WTC11 (cell line): ENCODE measurements at regions not wholly inside any gene's neighbourhood (a gene's known extent, or its start where the extent isn't known, plus 50 kb on each side); places are given as distances from the start of the nearest gene placed in this dataset.

Experiments
- ATAC-seq: fragments of 200-7000 bp; cut with Tn5 transposase; 2 replicates; pipeline ENCODE4 v1.10.0; 2021; ENCODE audit warnings: mild to moderate bottlenecking, moderate library complexity
- CTCF ChIA-PET: fragments of 300-600 bp; sonication (Branson Sonifier 250); formaldehyde crosslinking; loops from one replicate; lab custom pipeline; 2021; ENCODE audit warnings: antibody characterized with exemption; lab: Charles Lee
- POLR2A ChIA-PET: fragments of 350-600 bp; sonication (Branson Sonifier 250); formaldehyde crosslinking; loops from one replicate; lab custom pipeline; 2021; ENCODE audit warnings: antibody characterized with exemption; lab: Charles Lee
- DNase-seq: peaks from one replicate; pipeline ENCODE4 v3.0.0; 2021; ENCODE audit warnings: low spot score
- H3K27ac Mint-ChIP-seq: 2 replicates; pipeline ENCODE4 v1.8.0; 2021; ENCODE audit warnings: mixed read lengths
- H3K27me3 Mint-ChIP-seq: 2 replicates; pipeline ENCODE4 v1.8.0; 2021; ENCODE audit warnings: low read depth, mild to moderate bottlenecking, moderate library complexity, mixed read lengths
- H3K36me3 Mint-ChIP-seq: 2 replicates; pipeline ENCODE4 v1.8.0; 2021; ENCODE audit warnings: mixed read lengths
- H3K4me1 Mint-ChIP-seq: 2 replicates; pipeline ENCODE4 v1.8.0; 2022; ENCODE audit warnings: mixed read lengths
- H3K4me3 Mint-ChIP-seq: 2 replicates; pipeline ENCODE4 v1.8.0; 2021; ENCODE audit warnings: mild to moderate bottlenecking, moderate library complexity, mixed read lengths
- H3K9me3 Mint-ChIP-seq: 2 replicates; pipeline ENCODE4 v1.8.0; 2021; ENCODE audit warnings: mixed read lengths
- ATF6 ChIP-seq: sonication (generic); formaldehyde crosslinking; IDR thresholded peaks from 2 replicates; pipeline ENCODE4 v1.8.1; 2023; ENCODE audit warnings: mild to moderate bottlenecking, missing genetic modification reagents
- CBFB ChIP-seq: sonication (generic); formaldehyde crosslinking; IDR thresholded peaks from 2 replicates; pipeline ENCODE4 v1.8.1; 2022; ENCODE audit warnings: mild to moderate bottlenecking, low read depth, missing genetic modification reagents
- CDX4 ChIP-seq: fragments of 250-450 bp; sonication (Bioruptor Pico); IDR thresholded peaks from 2 replicates; pipeline ENCODE4 v1.9.0; 2021; ENCODE audit warnings: moderate library complexity, mild to moderate bottlenecking, inconsistent platforms, borderline replicate concordance
- CREM ChIP-seq: sonication (generic); formaldehyde crosslinking; IDR thresholded peaks from 2 replicates; pipeline ENCODE4 v1.8.1; 2022; ENCODE audit warnings: mild to moderate bottlenecking, missing genetic modification reagents, moderate library complexity
- CTCF ChIP-seq: fragments of 200-600 bp; IDR thresholded peaks from 2 replicates; pipeline ENCODE4 v1.8.0; 2022; ENCODE audit warnings: antibody characterized with exemption
- E2F1 ChIP-seq: sonication (generic); formaldehyde crosslinking; IDR thresholded peaks from 2 replicates; pipeline ENCODE4 v1.8.0; 2022; ENCODE audit warnings: mild to moderate bottlenecking, missing genetic modification reagents
- EMX1 ChIP-seq: fragments of 250-450 bp; sonication (Bioruptor Pico); IDR thresholded peaks from 2 replicates; pipeline ENCODE4 v1.8.0; 2021; ENCODE audit warnings: mild to moderate bottlenecking
- FOXK1 ChIP-seq: sonication (generic); formaldehyde crosslinking; IDR thresholded peaks from 2 replicates; pipeline ENCODE4 v1.8.0; 2022; ENCODE audit warnings: mild to moderate bottlenecking, moderate library complexity, missing genetic modification reagents
- GRHL2 ChIP-seq: fragments of 250-450 bp; sonication (Bioruptor Pico); IDR thresholded peaks from 2 replicates; pipeline ENCODE4 v1.8.0; 2022; ENCODE audit warnings: mild to moderate bottlenecking, moderate library complexity; ENCODE audit not compliant: insufficient replicate concordance, severe bottlenecking
- HMGA2 ChIP-seq: fragments of 250-450 bp; sonication (Bioruptor Pico); IDR thresholded peaks from 2 replicates; pipeline ENCODE4 v1.4.0; 2021; ENCODE audit warnings: mild to moderate bottlenecking, moderate library complexity
- JUN ChIP-seq: sonication (generic); formaldehyde crosslinking; IDR thresholded peaks from 2 replicates; pipeline ENCODE4 v1.8.0; 2023; ENCODE audit warnings: mild to moderate bottlenecking, missing genetic modification reagents
- MYBL2 ChIP-seq: sonication (generic); formaldehyde crosslinking; IDR thresholded peaks from 2 replicates; pipeline ENCODE4 v1.8.1; 2023; ENCODE audit warnings: mild to moderate bottlenecking, moderate library complexity, missing genetic modification reagents
- NFE2L1 ChIP-seq: sonication (generic); formaldehyde crosslinking; IDR thresholded peaks from 2 replicates; pipeline ENCODE4 v1.8.1; 2023; ENCODE audit warnings: missing genetic modification reagents
- NR1H2 ChIP-seq: sonication (generic); formaldehyde crosslinking; IDR thresholded peaks from 2 replicates; pipeline ENCODE4 v1.9.0; 2021; ENCODE audit warnings: mild to moderate bottlenecking, moderate library complexity, missing genetic modification reagents
- NR2C2 ChIP-seq: sonication (generic); formaldehyde crosslinking; IDR thresholded peaks from 2 replicates; pipeline ENCODE4 v1.8.0; 2022; ENCODE audit warnings: mild to moderate bottlenecking, missing genetic modification reagents
- NR3C1 ChIP-seq: sonication (generic); formaldehyde crosslinking; conservative IDR thresholded peaks from 2 replicates; pipeline ENCODE4 v1.8.1; 2023; ENCODE audit warnings: low read depth, mild to moderate bottlenecking, missing genetic modification reagents
- TEAD1 ChIP-seq: sonication (generic); formaldehyde crosslinking; IDR thresholded peaks from 2 replicates; pipeline ENCODE4 v1.8.0; 2022; ENCODE audit warnings: mild to moderate bottlenecking, missing genetic modification reagents
- TEAD4 ChIP-seq: sonication (generic); formaldehyde crosslinking; IDR thresholded peaks from 2 replicates; pipeline ENCODE4 v1.8.0; 2022; ENCODE audit warnings: mild to moderate bottlenecking, missing genetic modification reagents
- USF1 ChIP-seq: sonication (generic); formaldehyde crosslinking; IDR thresholded peaks from 2 replicates; pipeline ENCODE4 v1.8.0; 2022; ENCODE audit warnings: mild to moderate bottlenecking, missing genetic modification reagents
- ZBTB21 ChIP-seq: sonication (generic); formaldehyde crosslinking; IDR thresholded peaks from 2 replicates; pipeline ENCODE4 v1.8.1; 2023; ENCODE audit warnings: mild to moderate bottlenecking, missing genetic modification reagents, borderline replicate concordance
- ZNF232 ChIP-seq: sonication (generic); formaldehyde crosslinking; IDR thresholded peaks from 2 replicates; pipeline ENCODE4 v1.8.0; 2022; ENCODE audit warnings: mild to moderate bottlenecking, missing genetic modification reagents
- ZNF671 ChIP-seq: fragments of 250-450 bp; sonication (Bioruptor Pico); IDR thresholded peaks from 2 replicates; pipeline ENCODE4 v1.8.0; 2021; ENCODE audit warnings: mild to moderate bottlenecking
- ZSCAN18 ChIP-seq: fragments of 250-450 bp; sonication (Bioruptor Pico); IDR thresholded peaks from 2 replicates; pipeline ENCODE4 v2.1.2; 2022; ENCODE audit warnings: mild to moderate bottlenecking, moderate library complexity

- peaks cover 26% of the 10 kb centered on the region for H3K9me3 Mint-ChIP-seq
- H3K4me3 Mint-ChIP-seq: no peak overlapping the region
- CTCF ChIA-PET: no interaction called here
- no peaks in the 10 kb centered on the region; the same call in 1 of the 2 replicates for H3K27me3 Mint-ChIP-seq
- DNase-seq: no peak
- ATAC-seq: no peak
- peaks cover 17% of the 10 kb centered on the region for H3K36me3 Mint-ChIP-seq
- H3K27ac Mint-ChIP-seq: no peak overlapping the region
- TF ChIP-seq NFE2L1 (CRISPR knock-in tag): no peak
- TF ChIP-seq CDX4 (CRISPR knock-in tag): no peak
- no peak for TF ChIP-seq ZSCAN18 (CRISPR knock-in tag)
- no peak for TF ChIP-seq GRHL2 (CRISPR knock-in tag)
- no peak for TF ChIP-seq CTCF
- TF ChIP-seq USF1: no peak
- TF ChIP-seq ZNF232 (CRISPR knock-in tag): no peak
- TF ChIP-seq ZNF671 (CRISPR knock-in tag): no peak
- no peak for TF ChIP-seq CREM (CRISPR knock-in tag)
- no peak for TF ChIP-seq TEAD1
- TF ChIP-seq E2F1 (CRISPR knock-in tag): no peak
- TF ChIP-seq, all 79 proteins: peak for 0
- POLR2A ChIA-PET: no interaction called here
- peaks cover 14% of the 10 kb centered on the region for H3K4me1 Mint-ChIP-seq
These were observed 1151.1 kb downstream of the TYW1 start for GRCh38 chr7:68147614-68148238.

- POLR2A ChIA-PET: no interaction called here
- H3K27me3 Mint-ChIP-seq: no peaks in the 10 kb centered on the region; the same call in 1 of the 2 replicates
- ATAC-seq: no peak
These were observed 1151.8 kb downstream of the TYW1 start for GRCh38 chr7:68148440-68148839.

More at GRCh38 chr7:68148440-68148839, 1151.8 kb downstream of the TYW1 start:
- Mint-ChIP-seq H3K27ac (no peak overlapping the region), H3K9me3 (peaks cover 19% of the 10 kb centered on the region), H3K4me3 (no peak overlapping the region), H3K36me3 (peaks cover 12% of the 10 kb centered on the region), H3K4me1 (peaks cover 14% of the 10 kb centered on the region)
- TF ChIP-seq CBFB (CRISPR knock-in tag) (no peak), JUN (CRISPR knock-in tag) (no peak), ZNF232 (CRISPR knock-in tag) (no peak), FOXK1 (no peak), NR2C2 (no peak), USF1 (no peak), NR3C1 (no peak), MYBL2 (CRISPR knock-in tag) (no peak), NR1H2 (no peak), ATF6 (no peak), ZBTB21 (CRISPR knock-in tag) (no peak), CDX4 (CRISPR knock-in tag) (no peak), TEAD4 (no peak), HMGA2 (CRISPR knock-in tag) (no peak), EMX1 (CRISPR knock-in tag) (no peak)
- DNase-seq: no peak
- CTCF ChIA-PET: no interaction called here
